Caco-2 (cell line): ENCODE measurements at regions not wholly inside any gene's neighbourhood (a gene's known extent, or its start where the extent isn't known, plus 50 kb on each side); places are given as distances from the start of the nearest gene placed in this dataset.

Experiments used
- BruUV-seq: library from RNA; stranded (reverse); fragments of 400-500 nt; replicated peaks from 2 replicates; lab custom pipeline; 2021; lab: Mats Ljungman, UMichigan
- CTCF ChIA-PET: fragments of 300-600 bp; sonication (Branson Sonifier 250); formaldehyde crosslinking; loops from one replicate; lab custom pipeline; 2022; ENCODE audit warnings: antibody characterized with exemption; lab: Charles Lee
- POLR2A ChIA-PET: fragments of 300-600 bp; sonication (Branson Sonifier 250); formaldehyde crosslinking; loops from one replicate; lab custom pipeline; 2022; ENCODE audit warnings: antibody characterized with exemption; lab: Charles Lee
- DNase-seq, 2 experiments: peaks; one replicate each; pipeline versions ENCODE4 v3.0.0 to v3.0.0-alpha.2; 2020 to 2022
- H3K27me3 ChIP-seq: replicated peaks from 2 replicates; pipeline ENCODE4 v1.6.0; 2011; ENCODE audit warnings: low read length; ENCODE audit not compliant: control insufficient read depth, insufficient read depth
- H3K36me3 ChIP-seq: 2 replicates; pipeline ENCODE4 v1.5.1; 2011; ENCODE audit warnings: low read length; ENCODE audit not compliant: control insufficient read depth, insufficient read depth
- H3K4me1 ChIP-seq: fragments of 250-450 bp; sonication (Bioruptor Pico); 2 replicates; pipeline ENCODE4 v1.5.1; 2020; ENCODE audit warnings: mild to moderate bottlenecking
- H3K4me3 ChIP-seq: 2 replicates; pipeline ENCODE4 v1.5.1; 2011; ENCODE audit warnings: low read depth, mild to moderate bottlenecking, control low read depth, low read length
- H3K9me3 ChIP-seq: fragments of 250-450 bp; sonication (Bioruptor Pico); 2 replicates; pipeline ENCODE4 v1.5.1; 2020; ENCODE audit warnings: mild to moderate bottlenecking, moderate library complexity
- H3K27ac Mint-ChIP-seq: one replicate; pipeline ENCODE4 v1.8.0; 2022; ENCODE audit warnings: mixed read lengths; ENCODE audit not compliant: unreplicated experiment
- H3K27me3 Mint-ChIP-seq: one replicate; pipeline ENCODE4 v1.8.0; 2022; ENCODE audit warnings: mixed read lengths; ENCODE audit not compliant: insufficient read depth, unreplicated experiment
- H3K36me3 Mint-ChIP-seq: one replicate; pipeline ENCODE4 v1.8.0; 2022; ENCODE audit warnings: mild to moderate bottlenecking, mixed read lengths; ENCODE audit not compliant: insufficient read depth, unreplicated experiment
- H3K4me1 Mint-ChIP-seq: one replicate; pipeline ENCODE4 v1.8.0; 2022; ENCODE audit warnings: low read depth, mixed read lengths; ENCODE audit not compliant: unreplicated experiment
- H3K4me3 Mint-ChIP-seq: one replicate; pipeline ENCODE4 v1.8.0; 2022; ENCODE audit warnings: mild to moderate bottlenecking, moderate library complexity, mixed read lengths; ENCODE audit not compliant: unreplicated experiment
- H3K9me3 Mint-ChIP-seq: one replicate; pipeline ENCODE4 v1.8.0; 2022; ENCODE audit warnings: mixed read lengths; ENCODE audit not compliant: unreplicated experiment
- CTCF ChIP-seq, 2 experiments: fragments of 200-600 bp in 1 of 2; IDR thresholded peaks; 1 replicate in 1 of 2; 2 replicates in 1 of 2; pipeline versions ENCODE4 v1.5.1 to v1.8.0; 2011 to 2022; ENCODE audit warnings: antibody characterized with exemption in 1 of 2, control low read depth in 1 of 2, inconsistent platforms in 1 of 2, low read depth in 1 of 2, low read length in 1 of 2, mild to moderate bottlenecking in 1 of 2, moderate library complexity in 1 of 2; ENCODE audit not compliant: insufficient read depth in 1 of 2, severe bottlenecking in 1 of 2, unreplicated experiment in 1 of 2
- intact Hi-C: fragments of 100-400 bp; cut with micrococcal nuclease; formaldehyde crosslinking; loops from one replicate; pipeline ENCODE4 v1.10.0; 2022; ENCODE audit not compliant: unreplicated experiment

GRCh38 chr13:109666656-109667055 lies 119.7 kb downstream of the IRS2 start:
- no peaks in the 10 kb centered on the region for H3K4me1 Mint-ChIP-seq
- ChIA-PET POLR2A (no interaction called here), CTCF (no interaction called here)
- Histone ChIP-seq H3K4me1 (no peaks in the 10 kb centered on the region), H3K4me3 (no peak overlapping the region), H3K36me3 (no peaks in the 10 kb centered on the region), H3K9me3 (no peaks in the 10 kb centered on the region), H3K27me3 (no peaks in the 10 kb centered on the region)
- BruUV-seq = no TSS peak
- intact Hi-C loops = loop anchor here (5.0 kb wide), 1 partner anchor 104 kb away; no protein-coding TSS in a partner anchor
- H3K27ac Mint-ChIP-seq = no peak overlapping the region
- no peaks in the 10 kb centered on the region for H3K36me3 Mint-ChIP-seq
- no peaks in the 10 kb centered on the region for H3K9me3 Mint-ChIP-seq
- no peak for TF ChIP-seq CTCF (IDR thresholded peaks at IDR 0.05; ENCODE audit: insufficient read depth in 1 of 2, low read depth in 1 of 2, low read length in 1 of 2, severe bottlenecking in 1 of 2, unreplicated experiment in 1 of 2)
- H3K27me3 Mint-ChIP-seq = peaks cover under 1% of the 10 kb centered on the region
- H3K4me3 Mint-ChIP-seq = no peak overlapping the region
- no peak for DNase-seq

- Mint-ChIP-seq H3K9me3 (no peaks in the 10 kb centered on the region), H3K4me1 (no peaks in the 10 kb centered on the region), H3K27ac (no peak overlapping the region), H3K27me3 (peaks cover 4% of the 10 kb centered on the region), H3K36me3 (no peaks in the 10 kb centered on the region), H3K4me3 (no peak overlapping the region)
- CTCF ChIA-PET = no interaction called here
- Histone ChIP-seq H3K4me1 (no peaks in the 10 kb centered on the region), H3K9me3 (no peaks in the 10 kb centered on the region), H3K4me3 (no peak overlapping the region), H3K27me3 (no peaks in the 10 kb centered on the region), H3K36me3 (no peaks in the 10 kb centered on the region)
- no peak for TF ChIP-seq CTCF (IDR thresholded peaks at IDR 0.05; ENCODE audit: insufficient read depth in 1 of 2, low read depth in 1 of 2, low read length in 1 of 2, severe bottlenecking in 1 of 2, unreplicated experiment in 1 of 2)
- no TSS peak for BruUV-seq
- intact Hi-C loops = loop anchor here (5.0 kb wide), 1 partner anchor 104 kb away; no protein-coding TSS in a partner anchor
- POLR2A ChIA-PET = no interaction called here
- no peak for DNase-seq
Observed at GRCh38 chr13:109665781-109666249, 120.6 kb downstream of the IRS2 start.

GRCh38 chr13:109665240-109665639 lies 121.1 kb downstream of the IRS2 start:
- Histone ChIP-seq H3K9me3 (no peaks in the 10 kb centered on the region), H3K36me3 (no peaks in the 10 kb centered on the region), H3K27me3 (no peaks in the 10 kb centered on the region), H3K4me1 (no peaks in the 10 kb centered on the region), H3K4me3 (no peak overlapping the region)
- Mint-ChIP-seq H3K9me3 (no peaks in the 10 kb centered on the region), H3K27me3 (peaks cover 4% of the 10 kb centered on the region), H3K27ac (no peak overlapping the region), H3K4me3 (no peak overlapping the region), H3K4me1 (no peaks in the 10 kb centered on the region), H3K36me3 (no peaks in the 10 kb centered on the region)
- TF ChIP-seq CTCF (IDR thresholded peaks at IDR 0.05; ENCODE audit: insufficient read depth in 1 of 2, low read depth in 1 of 2, low read length in 1 of 2, severe bottlenecking in 1 of 2, unreplicated experiment in 1 of 2) = no peak
- POLR2A ChIA-PET = no interaction called here
- CTCF ChIA-PET = no interaction called here
- DNase-seq = no peak
- BruUV-seq = no TSS peak
- intact Hi-C loops = loop anchor here (5.0 kb wide), 1 partner anchor 103 kb away; no protein-coding TSS in a partner anchor
